Raji (cell line): ENCODE measurements at regions not wholly inside any gene's neighbourhood (a gene's known extent, or its start where the extent isn't known, plus 50 kb on each side); places are given as distances from the start of the nearest gene placed in this dataset.

Source experiments
- POLR2A ChIP-seq: IDR thresholded peaks from 2 replicates; pipeline ENCODE4 v1.6.1; 2011; ENCODE audit warnings: low read depth, low read length, control low read depth; ENCODE audit not compliant: insufficient read depth

GRCh38 chr6:138618168-138618567 lies 118.9 kb upstream of the NHSL1 start:
- TF ChIP-seq POLR2A: no peak

- no peak for TF ChIP-seq POLR2A
These were observed 121.3 kb upstream of the NHSL1 start for GRCh38 chr6:138620630-138621029.

- TF ChIP-seq POLR2A: no peak
These were observed 123.7 kb upstream of the NHSL1 start for GRCh38 chr6:138622967-138623366.

GRCh38 chr6:138631566-138631965 lies 132.3 kb upstream of the NHSL1 start:
- no peak for TF ChIP-seq POLR2A

- no peak for TF ChIP-seq POLR2A
These were observed 135.7 kb upstream of the CCDC28A start for GRCh38 chr6:138637822-138638221.

- TF ChIP-seq POLR2A: no peak
These were observed 135.0 kb upstream of the CCDC28A start for GRCh38 chr6:138638604-138639003.

- no peak for TF ChIP-seq POLR2A
These were observed 133.5 kb upstream of the CCDC28A start for GRCh38 chr6:138640028-138640427.

- TF ChIP-seq POLR2A: no peak
These were observed 130.4 kb upstream of the CCDC28A start for GRCh38 chr6:138643210-138643609.

GRCh38 chr6:138645976-138646640 lies 127.5 kb upstream of the CCDC28A start:
- TF ChIP-seq POLR2A: no peak

- TF ChIP-seq POLR2A: no peak
These were observed 126.6 kb upstream of the CCDC28A start for GRCh38 chr6:138647006-138647405.

- no peak for TF ChIP-seq POLR2A
These were observed 125.4 kb upstream of the CCDC28A start for GRCh38 chr6:138648127-138648526.

GRCh38 chr6:138651491-138651890 lies 122.1 kb upstream of the CCDC28A start:
- no peak for TF ChIP-seq POLR2A

- no peak for TF ChIP-seq POLR2A
These were observed 120.7 kb upstream of the CCDC28A start for GRCh38 chr6:138652824-138653223.

- TF ChIP-seq POLR2A: no peak
These were observed 120.1 kb upstream of the CCDC28A start for GRCh38 chr6:138653435-138653834.

GRCh38 chr6:138654715-138655634 lies 118.6 kb upstream of the CCDC28A start:
- no peak for TF ChIP-seq POLR2A

- TF ChIP-seq POLR2A: no peak
These were observed 117.7 kb upstream of the CCDC28A start for GRCh38 chr6:138655828-138656227.
